Left lung (tissue), 4 donors: ENCODE measurements at regions not wholly inside any gene's neighbourhood (a gene's known extent, or its start where the extent isn't known, plus 50 kb on each side); places are given as distances from the start of the nearest gene placed in this dataset.
"Not testable (repeated sequence)": the region's sequence is repeated elsewhere in the genome, so short reads cannot be mapped to it uniquely, and the experiment has no call there.

ENCODE experiments used
- ATAC-seq: fragments of 200-7000 bp; cut with Tn5 transposase; one replicate; pipeline ENCODE4 v1.9.1; 2020; ENCODE audit warnings: moderate library complexity
- DNase-seq, 4 donors: peaks; one replicate each; pipeline ENCODE4 v3.0.0-alpha.2; 2013 to 2020
- H3K27ac ChIP-seq, 2 donors: fragments of 200-600 bp; sonication (generic) in 1 of 2; one replicate each; pipeline versions ENCODE4 v1.5.0 to v1.8.0; 2020 to 2021
- H3K27me3 ChIP-seq, 2 donors: fragments of 200-600 bp; sonication (generic) in 1 of 2; one replicate each; pipeline versions ENCODE4 v1.5.0 to v1.8.0; 2020 to 2021
- H3K36me3 ChIP-seq, 2 donors: fragments of 200-600 bp; sonication (generic) in 1 of 2; one replicate each; pipeline versions ENCODE4 v1.5.0 to v1.8.0; 2020 to 2021
- H3K4me1 ChIP-seq, 2 donors: fragments of 200-600 bp; one replicate each; pipeline ENCODE4 v1.8.0; 2021
- H3K4me3 ChIP-seq, 2 donors: fragments of 200-600 bp; sonication (generic) in 1 of 2; one replicate each; pipeline versions ENCODE4 v1.5.0 to v1.8.0; 2020 to 2021; ENCODE audit warnings: mild to moderate bottlenecking in 1 of 2
- H3K9me3 ChIP-seq, 2 donors: fragments of 200-600 bp; sonication (generic) in 1 of 2; one replicate each; pipeline versions ENCODE4 v1.5.0 to v1.8.0; 2020 to 2021
- CTCF ChIP-seq, 2 donors: fragments of 200-600 bp; sonication (generic) in 1 of 2; IDR thresholded peaks; one replicate each; pipeline versions ENCODE4 v1.5.0 to v1.8.0; 2021; ENCODE audit warnings: antibody characterized with exemption in 2 of 2
- intact Hi-C, 2 donors: fragments of 100-400 bp; cut with DNase I; formaldehyde crosslinking; loops; one replicate each; pipeline versions ENCODE4 v1.11.2 to v1.14.2; 2022
- donor health status: DM: no; HTN: yes; CAD: no.
- donor health status: DM: no; HTN: no; CAD: no.

- TF ChIP-seq CTCF (IDR thresholded peaks at IDR 0.05), result no peak
- intact Hi-C loops, result no loop called here
- H3K9me3 ChIP-seq, result peaks cover 0 to 16% of the 10 kb centered on the region in 2 donors
Measured at GRCh38 chr6:61100072-61100471, 1186.0 kb downstream of the KHDRBS2 start.

GRCh38 chr6:61099561-61099960 is 1186.5 kb downstream of the KHDRBS2 start:
- H3K27ac ChIP-seq, H3K27me3 ChIP-seq, DNase-seq, H3K4me1 ChIP-seq, ATAC-seq, intact Hi-C loops, H3K4me3 ChIP-seq, H3K36me3 ChIP-seq: not testable (repeated sequence)
- peaks cover 0 to 15% of the 10 kb centered on the region in 2 donors for H3K9me3 ChIP-seq

More at GRCh38 chr6:61100072-61100471, 1186.0 kb downstream of the KHDRBS2 start:
- no peaks in the 10 kb centered on the region for H3K27me3 ChIP-seq
- no peaks in the 10 kb centered on the region for H3K36me3 ChIP-seq
- no peaks in the 10 kb centered on the region for H3K4me1 ChIP-seq
- no peak for DNase-seq
- ATAC-seq, result no peak
- H3K4me3 ChIP-seq, result no peak overlapping the region
- no peak overlapping the region for H3K27ac ChIP-seq

GRCh38 chr6:61087986-61088385 is 1198.0 kb downstream of the KHDRBS2 start:
- H3K27ac ChIP-seq, H3K4me1 ChIP-seq: not testable (repeated sequence)

GRCh38 chr6:61044011-61044410 is 1242.0 kb downstream of the KHDRBS2 start:
- Histone ChIP-seq H3K4me1 (no peaks in the 10 kb centered on the region), H3K27me3 (no peaks in the 10 kb centered on the region), H3K36me3 (no peaks in the 10 kb centered on the region), H3K27ac (no peak overlapping the region), H3K9me3 (peaks cover 0 to 38% of the 10 kb centered on the region in 2 donors), H3K4me3 (no peak overlapping the region)
- intact Hi-C loops, result no loop called here
- TF ChIP-seq CTCF (IDR thresholded peaks at IDR 0.05), result no peak
- DNase-seq, result no peak
- ATAC-seq, result no peak

More at GRCh38 chr6:61087986-61088385, 1198.0 kb downstream of the KHDRBS2 start:
- intact Hi-C loops, DNase-seq, H3K4me3 ChIP-seq, H3K36me3 ChIP-seq, H3K9me3 ChIP-seq, H3K27me3 ChIP-seq: not testable (repeated sequence)
- peak; percentile 89 for ATAC-seq
